GM21381 (cell line): ENCODE measurements at regions not wholly inside any gene's neighbourhood (a gene's known extent, or its start where the extent isn't known, plus 50 kb on each side); places are given as distances from the start of the nearest gene placed in this dataset.

Source experiments
- ATAC-seq: cut with Tn5 transposase; IDR thresholded peaks from one replicate; pipeline ENCODE4 v1.9.1; 2021; ENCODE audit warnings: mild to moderate bottlenecking, moderate library complexity; ENCODE audit not compliant: unreplicated experiment

DNA sequence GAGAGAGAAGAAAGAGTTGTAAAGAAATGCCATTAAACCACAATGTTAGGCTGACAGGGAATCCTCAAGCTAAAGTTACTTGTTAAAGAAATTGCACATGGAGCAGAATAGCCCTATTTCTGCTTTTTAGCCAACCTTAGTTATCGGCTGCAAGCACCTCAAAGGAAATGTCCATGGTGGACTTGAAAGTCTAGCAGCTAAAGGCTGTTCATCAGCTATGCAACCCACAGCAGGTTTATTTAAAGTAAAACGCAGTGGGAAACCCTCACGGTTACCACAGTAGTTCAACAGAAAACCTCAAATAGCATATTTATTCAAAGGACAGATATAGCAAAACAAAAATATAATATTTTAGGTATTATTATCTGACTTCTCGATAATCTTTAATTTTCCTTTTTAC, 967.2 kb downstream of the IGSF11 start:
- no peak for ATAC-seq

DNA sequence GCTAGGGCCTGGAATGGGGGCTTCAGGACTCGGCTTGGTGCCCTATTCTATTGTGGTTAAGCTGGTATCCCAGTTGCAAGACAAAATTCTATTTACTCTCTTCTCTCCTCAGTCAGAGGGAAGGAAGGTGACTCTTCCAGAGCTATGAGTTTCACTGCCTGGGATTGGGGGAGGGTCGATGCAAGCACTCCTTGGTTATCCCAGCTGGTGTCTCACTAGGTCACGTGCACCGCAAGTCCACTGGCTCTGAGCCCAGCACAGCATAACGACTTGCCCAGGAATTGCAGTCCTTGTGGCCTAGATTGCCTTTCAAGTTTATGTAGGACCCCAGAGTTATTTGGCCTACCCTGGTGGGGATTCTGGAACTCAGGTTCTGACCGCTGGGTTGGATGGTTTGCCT, 958.8 kb downstream of the IGSF11 start:
- no peak for ATAC-seq

DNA sequence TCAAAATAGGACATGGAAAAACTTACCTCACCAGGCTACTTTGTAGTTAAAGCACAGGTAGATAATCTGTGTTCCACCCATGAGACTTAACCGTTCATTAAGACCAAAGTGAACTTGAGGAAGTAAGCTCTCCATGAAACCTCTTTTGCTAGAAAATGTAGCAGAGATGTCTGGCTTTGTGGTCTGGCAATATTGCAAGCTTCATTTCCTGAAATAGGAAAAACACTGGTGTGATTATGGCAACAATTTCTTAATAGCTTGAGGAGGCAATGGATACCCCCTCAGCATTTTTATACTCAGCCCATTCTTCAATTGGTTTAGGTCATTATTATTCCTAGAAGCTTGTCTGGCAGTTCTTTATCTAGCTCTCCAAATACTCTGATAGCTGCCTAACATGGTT, 957.3 kb downstream of the IGSF11 start:
- ATAC-seq: no peak

DNA sequence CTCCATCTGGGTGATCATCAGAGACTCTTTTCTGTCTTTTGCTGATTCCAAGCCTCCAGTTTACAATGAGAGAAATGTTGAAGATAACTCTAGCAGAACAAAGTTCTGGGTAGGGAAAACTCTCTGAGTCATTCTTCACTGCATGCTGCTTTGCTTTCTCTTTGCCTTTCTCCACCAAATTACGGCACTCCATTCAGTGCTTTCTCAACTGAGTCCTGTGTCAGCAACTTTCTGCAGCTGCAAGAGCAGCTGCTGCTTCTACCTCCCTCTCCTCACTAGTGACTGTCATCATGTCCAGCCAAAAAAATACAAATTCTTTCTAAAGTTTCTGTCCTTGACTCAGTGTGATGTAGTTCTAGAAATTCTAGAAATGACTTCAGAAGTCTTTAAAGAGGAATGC, 953.8 kb downstream of the IGSF11 start:
- no peak for ATAC-seq

DNA sequence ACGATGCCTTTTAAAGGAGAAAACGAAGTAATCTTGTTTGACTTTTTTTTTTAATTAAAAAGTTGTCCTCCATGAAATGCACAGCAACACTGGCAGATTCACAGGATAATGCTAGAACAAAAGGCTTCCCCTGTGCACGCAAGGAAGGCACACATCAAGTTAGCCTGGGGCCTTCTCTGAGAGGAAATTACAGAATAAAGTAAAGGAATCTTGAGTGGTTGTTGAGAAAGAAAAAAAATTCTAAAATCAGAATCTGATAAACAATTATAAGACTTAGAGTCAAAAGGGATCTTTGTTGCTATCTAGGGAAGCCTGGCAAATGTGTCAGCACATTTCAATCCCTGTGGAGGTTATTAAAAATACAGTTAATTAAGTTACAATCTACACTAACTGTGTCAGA, 946.0 kb downstream of the IGSF11 start:
- ATAC-seq: no peak

DNA sequence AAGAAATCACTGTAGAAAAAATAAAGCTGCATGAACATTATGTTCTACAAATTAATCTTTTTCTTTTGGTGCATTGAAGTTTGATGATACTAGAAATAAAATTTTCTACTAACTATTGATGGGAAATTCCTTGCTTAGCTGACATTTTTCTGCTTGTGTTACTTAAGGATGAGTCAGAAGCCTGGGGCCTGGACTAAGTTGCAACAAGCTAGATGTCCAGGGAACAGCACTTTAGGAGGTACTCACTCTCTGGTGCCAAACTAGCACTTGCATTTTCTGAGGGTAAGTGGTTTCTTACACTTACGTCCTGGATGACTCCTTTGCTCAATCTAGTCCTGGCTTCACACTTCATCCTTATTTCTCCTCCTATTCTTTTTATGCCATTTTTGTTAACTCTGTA, 945.1 kb downstream of the IGSF11 start:
- no peak for ATAC-seq

DNA sequence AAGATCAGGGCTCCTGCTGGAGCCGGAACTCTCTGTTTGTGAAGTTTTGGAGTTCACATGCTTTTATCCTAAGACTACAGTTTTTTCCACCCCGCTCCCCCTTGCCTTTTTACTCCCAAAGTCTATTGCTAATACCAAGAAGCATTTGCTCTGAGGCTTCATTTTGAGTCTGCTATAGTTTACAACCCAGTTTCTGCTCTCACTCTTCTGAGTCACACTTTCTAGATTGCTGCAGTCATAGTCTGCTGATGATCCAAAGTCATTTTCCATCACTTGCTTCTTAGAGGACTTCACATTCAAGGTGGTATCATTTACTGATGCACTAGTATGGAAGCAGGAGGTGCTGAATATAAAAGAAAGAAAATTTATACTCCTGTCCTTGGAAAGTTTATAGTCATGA, 937.4 kb downstream of the IGSF11 start:
- ATAC-seq: no peak

DNA sequence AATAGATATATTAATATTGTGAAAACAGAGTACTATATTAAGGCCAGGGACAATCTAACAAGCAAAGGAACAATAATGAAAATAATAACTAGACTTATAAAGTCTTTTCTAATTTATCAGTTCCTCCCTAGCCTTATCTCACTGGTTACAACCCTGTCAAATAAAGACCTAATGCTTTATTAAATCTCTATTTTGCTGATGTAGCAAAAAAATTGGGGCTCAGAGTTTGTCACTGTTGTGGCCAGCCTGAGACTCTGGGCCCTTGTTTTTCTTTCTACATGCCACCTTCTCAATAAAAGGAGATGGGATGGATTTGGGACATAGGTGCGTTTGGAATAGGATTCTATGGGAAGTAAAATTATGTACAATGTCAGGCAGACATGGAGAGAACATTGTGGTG, 937.0 kb downstream of the IGSF11 start:
- ATAC-seq: no peak

DNA sequence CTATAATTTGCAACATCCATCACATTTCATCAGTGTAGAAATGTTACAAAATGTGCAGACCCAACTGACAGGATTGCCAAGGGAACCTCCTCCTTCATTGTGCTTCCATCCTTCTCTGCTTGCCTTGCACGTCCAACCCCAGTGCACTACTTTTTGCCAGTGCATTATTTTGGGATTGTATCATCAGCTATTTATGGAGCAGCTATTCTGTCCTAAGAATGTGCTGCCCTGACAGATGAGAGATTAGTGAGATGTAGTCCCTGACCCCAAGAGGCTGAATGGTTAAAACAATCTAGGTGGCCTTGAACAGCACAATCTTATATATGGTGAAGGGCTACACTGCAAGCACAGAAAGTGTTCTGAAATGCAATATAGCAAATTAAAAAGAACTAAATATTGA, 935.8 kb downstream of the IGSF11 start:
- ATAC-seq: no peak

DNA sequence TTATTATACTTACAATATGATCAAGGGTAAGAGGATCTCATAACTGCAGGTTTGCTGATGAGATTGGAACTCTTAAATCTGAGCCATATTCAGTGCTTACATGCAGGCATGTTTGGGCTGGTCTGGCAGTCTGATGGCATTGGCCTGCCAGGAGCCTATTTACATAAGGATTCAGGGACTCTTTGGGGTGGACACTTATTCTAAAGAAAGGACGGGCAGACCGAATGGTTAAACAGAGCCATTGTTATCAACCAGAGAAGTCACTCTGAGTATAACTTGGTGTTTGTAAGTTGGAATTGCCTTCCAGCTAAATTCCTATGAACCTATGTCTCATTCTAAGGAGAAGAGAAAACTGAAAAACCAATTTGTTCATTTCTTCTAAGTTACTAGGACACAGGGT, 932.8 kb downstream of the IGSF11 start:
- no peak for ATAC-seq

DNA sequence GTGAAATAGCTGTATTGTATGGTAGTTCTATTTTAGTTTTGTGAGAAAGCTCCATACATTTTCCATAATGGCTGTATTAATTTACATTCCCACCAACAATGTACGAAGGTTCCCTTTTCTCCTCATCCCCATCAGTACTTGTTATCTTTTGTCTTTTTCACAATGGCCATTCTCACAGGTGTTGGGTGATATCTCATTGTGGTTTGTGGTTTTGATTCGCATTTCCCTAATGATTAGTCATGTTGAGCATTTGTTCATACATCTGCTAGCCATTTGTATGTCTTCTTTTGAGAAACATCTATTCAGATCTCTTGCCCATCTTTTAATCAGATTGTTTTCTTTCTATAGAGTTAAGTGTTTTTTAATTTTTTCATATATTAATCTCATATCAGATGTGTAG, 931.9 kb downstream of the IGSF11 start:
- no peak for ATAC-seq

DNA sequence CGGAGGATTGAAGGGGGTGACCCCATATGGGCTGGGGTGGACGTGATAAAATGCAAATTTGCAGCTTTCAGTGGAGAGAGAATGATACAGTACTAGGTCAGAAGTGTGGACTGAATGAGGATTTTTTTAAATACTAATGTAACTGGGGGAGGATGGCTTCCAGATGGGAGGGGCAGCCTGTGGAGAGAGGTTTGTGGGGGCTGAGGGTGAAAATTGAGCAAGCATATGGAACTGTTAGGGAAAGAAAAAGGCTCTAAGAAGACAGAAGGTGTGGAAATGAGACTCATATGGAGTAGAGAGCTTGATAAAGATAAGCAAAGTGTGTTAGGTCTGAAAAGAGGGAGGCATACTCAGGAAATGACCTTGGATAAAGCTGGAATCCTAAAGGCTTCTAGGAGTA, 926.4 kb downstream of the IGSF11 start:
- no peak for ATAC-seq

DNA sequence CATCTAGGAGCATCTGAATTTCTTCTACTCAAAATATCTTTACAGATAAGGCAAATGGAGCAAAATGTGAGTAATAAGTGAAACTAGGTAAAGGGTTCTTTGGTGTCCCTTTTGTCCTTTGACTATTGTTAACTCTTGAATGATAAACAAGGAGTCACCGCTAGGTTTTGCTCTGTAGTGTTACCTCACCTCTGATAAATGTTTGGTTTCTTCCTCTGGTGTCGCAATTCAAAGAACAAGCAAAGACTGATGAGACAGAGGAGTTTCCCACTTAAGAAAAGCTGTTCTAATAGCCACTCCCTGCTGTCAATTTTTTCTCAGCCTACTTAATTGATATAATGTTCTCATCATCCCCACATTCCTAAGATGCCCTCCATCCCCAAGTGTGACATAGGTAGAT, 925.9 kb downstream of the IGSF11 start:
- no peak for ATAC-seq

DNA sequence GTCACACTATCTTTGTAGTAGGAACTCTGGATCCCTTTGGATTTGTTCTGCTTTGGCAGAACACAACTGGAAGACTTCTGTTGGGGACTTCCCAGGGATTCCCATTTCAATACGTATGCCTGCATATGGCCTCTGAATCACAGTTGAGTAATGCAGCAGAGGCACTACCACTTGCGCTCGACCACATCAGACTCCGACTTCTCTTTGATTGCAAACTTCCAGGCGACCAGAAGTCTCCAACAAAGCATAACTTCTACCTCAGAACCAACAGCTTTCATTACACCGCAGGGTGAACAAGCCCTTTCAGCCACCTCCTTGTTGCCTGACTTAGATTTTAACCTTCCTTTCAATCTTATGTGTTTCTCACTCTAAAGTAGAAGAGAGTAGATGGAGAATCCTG, 924.4 kb downstream of the IGSF11 start:
- ATAC-seq: no peak

DNA sequence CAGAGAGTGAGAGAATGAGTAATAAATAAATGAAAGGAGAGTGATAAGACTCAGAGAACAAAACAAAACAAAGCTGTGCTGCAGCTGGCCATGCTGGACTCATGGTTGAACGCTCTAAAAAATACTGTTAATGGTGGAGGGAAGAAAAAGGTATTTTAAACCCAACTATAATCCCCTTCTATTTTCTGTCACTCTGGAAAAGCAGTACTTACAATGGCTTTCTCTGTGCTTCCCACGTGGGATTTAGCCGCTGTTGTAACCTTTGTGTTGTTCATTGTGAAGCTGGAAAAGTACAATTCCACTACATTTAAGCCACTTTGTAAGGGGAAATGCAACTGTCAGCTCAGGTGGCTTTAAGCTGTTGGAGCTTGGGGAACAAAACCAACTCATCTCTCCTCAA, 917.7 kb downstream of the IGSF11 start:
- ATAC-seq: no peak

DNA sequence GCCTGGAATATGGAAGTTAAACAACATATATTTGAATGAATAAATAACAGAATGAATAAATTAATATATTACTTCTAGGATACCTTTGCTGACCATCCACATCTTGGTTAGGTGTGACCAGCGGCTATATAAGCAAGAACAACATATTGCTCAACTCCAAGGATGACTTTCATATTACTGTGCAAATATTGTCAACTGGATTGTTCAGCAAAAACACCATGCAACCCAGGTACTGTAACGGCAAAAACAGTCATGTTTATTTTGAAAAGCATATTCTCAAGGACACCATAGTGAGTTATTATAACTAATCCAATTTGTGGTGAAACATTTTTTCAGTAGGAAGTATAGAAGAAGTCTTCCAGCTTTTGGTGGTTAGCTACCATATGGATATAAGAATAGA, 907.9 kb downstream of the IGSF11 start:
- no peak for ATAC-seq

DNA sequence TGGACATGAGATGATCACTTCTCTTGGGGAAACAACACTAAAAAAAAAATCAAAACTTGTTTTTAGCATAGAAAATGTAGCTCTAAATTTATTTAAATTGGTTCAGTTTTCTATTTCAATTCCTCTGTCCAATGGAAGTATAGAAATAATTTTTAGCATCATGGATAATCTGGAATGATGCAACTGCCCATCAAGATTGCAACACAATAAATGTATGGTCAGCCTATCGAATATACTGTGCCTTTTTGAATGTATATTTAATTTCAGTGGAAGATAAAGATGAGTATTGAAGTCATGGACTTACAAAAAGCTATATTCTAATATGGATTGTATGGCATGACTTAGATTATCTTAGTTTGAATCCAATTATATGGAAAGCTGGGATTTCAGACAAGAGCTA, 906.7 kb downstream of the IGSF11 start:
- no peak for ATAC-seq

DNA sequence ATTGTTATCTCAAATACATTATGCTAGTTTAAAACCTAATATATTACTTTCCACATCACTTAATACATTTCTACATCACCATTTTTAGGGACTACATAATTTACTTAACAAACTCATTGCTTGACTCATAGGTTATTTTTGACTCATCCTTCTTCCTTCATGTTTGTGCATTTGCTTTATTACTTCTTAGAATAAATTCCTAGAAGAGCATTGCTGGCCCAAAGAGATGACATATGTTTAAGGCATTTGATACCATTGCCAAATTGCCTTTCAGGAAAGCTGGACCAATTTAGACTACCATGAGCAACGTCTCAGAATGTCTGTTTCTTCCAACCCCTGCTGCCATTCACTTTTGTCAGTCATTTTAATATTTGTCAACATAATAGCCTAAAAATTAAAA, 905.8 kb downstream of the IGSF11 start:
- no peak for ATAC-seq

DNA sequence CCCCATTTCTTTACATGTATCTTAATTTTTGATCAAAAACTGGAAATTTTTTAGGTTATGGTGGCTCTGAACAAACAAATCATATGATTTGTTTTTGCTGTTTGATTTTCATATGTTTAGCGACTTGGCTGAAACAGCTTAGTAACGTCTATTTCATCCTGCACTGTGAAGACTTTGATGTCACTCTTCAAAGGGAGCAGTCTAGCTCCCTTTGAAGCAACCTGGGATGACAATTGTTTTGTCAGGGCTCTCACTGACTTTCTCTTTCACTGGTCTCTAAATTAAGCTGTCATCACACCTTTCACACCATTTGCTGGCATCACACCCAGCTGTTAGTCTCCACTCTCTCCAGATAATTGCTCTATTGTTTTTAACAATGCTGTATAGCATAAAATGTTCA, 896.9 kb downstream of the IGSF11 start:
- ATAC-seq: no peak

DNA sequence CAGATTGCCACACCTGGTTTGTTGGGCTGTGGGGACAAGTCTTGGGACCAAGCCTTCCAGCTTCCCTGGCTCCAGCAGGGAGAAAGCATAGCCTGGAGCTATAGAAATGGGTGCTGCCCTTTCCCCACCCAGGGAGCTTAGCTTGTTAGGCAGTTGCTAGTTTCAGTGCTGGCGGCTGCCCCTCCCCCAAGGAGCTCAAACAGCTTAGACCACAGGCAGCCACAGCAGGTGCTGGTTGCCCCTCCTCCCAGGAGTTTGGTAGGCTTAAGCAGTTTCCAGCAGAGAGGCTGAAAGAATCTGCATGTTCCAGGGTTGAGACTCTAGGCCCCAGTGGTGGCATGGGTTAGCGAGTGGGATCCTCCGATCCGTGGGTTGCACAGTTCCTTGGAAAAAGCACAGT, 889.7 kb downstream of the IGSF11 start:
- ATAC-seq: no peak

DNA sequence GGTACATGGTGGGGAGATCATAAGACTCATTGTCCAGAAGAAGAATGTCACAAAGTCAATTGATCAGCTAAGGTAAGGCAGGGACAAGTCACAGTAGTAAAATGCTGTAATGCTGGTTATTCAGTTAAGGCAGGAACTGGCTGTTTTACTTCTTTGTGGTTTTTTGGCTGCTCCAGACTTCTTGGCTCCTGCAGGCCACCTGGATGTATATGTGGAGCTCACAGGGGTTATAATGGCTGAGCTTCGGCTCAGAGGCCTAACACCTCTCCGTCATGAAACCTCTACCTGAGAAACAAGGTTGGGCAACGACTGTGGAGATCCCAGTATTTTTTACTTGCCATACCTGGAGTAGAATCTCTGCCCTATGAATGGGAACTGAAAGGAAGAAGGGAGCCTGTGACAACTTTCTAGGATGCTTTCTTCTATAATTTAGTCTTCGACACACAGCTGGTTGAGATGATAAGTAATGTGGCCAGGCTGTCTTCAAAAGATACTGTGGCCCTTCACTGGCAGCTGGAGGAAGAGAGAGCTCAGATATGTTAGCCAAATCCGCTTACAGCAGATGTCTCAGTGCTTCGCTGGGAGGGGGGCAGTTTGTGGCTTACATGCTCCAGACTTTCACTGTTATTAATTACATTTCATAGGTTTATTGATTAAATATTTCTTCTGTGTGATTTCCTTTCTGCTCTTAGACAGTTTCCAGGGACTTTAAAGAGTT, 887.8 kb downstream of the IGSF11 start:
- ATAC-seq: no peak

DNA sequence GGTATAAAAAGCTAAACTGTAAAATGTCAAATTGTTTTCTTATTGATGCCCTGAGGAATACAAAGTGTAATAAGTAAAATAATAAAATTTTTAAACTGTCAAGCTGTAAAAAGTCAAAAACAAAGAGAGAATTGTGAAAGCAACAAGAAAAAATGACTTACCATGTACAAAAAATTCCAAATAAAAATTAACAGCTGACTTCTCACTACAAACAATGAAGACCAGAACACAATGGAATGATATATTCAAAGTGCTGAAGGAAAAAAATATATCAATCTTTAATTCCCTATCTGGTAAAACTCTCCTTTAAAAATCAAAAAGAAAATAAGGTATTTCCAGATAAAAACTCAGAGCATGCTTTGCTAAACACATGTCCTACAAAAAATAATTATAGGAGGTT, 883.5 kb downstream of the IGSF11 start:
- no peak for ATAC-seq
